Neuron (in vitro differentiated cells): ENCODE measurements at regions not wholly inside any gene's neighbourhood (a gene's known extent, or its start where the extent isn't known, plus 50 kb on each side); places are given as distances from the start of the nearest gene placed in this dataset.
A peak's percentile ranks its signal among the peaks of the same experiment; 100 is the strongest.
"Not testable (repeated sequence)": the region's sequence is repeated elsewhere in the genome, so short reads cannot be mapped to it uniquely, and the experiment has no call there.

Experiments
- H2AFZ ChIP-seq: one replicate; pipeline ENCODE4 v1.6.1; 2013; ENCODE audit warnings: low read depth, mild to moderate bottlenecking, inconsistent platforms, low read length, moderate library complexity
- H3K27me3 ChIP-seq: one replicate; pipeline ENCODE4 v1.6.1; 2013; ENCODE audit warnings: low read length; ENCODE audit not compliant: insufficient read depth
- H3K36me3 ChIP-seq: one replicate; pipeline ENCODE4 v1.6.1; 2013; ENCODE audit warnings: low read length; ENCODE audit not compliant: insufficient read depth
- H3K4me1 ChIP-seq: one replicate; pipeline ENCODE4 v1.6.1; 2013; ENCODE audit warnings: low read length; ENCODE audit not compliant: insufficient read depth
- H3K4me3 ChIP-seq: 2 replicates; pipeline ENCODE4 v1.5.1; 2013; ENCODE audit warnings: mild to moderate bottlenecking, low read length, moderate library complexity
- H3K9me3 ChIP-seq: one replicate; pipeline ENCODE4 v1.6.1; 2013; ENCODE audit warnings: low read length

DNA sequence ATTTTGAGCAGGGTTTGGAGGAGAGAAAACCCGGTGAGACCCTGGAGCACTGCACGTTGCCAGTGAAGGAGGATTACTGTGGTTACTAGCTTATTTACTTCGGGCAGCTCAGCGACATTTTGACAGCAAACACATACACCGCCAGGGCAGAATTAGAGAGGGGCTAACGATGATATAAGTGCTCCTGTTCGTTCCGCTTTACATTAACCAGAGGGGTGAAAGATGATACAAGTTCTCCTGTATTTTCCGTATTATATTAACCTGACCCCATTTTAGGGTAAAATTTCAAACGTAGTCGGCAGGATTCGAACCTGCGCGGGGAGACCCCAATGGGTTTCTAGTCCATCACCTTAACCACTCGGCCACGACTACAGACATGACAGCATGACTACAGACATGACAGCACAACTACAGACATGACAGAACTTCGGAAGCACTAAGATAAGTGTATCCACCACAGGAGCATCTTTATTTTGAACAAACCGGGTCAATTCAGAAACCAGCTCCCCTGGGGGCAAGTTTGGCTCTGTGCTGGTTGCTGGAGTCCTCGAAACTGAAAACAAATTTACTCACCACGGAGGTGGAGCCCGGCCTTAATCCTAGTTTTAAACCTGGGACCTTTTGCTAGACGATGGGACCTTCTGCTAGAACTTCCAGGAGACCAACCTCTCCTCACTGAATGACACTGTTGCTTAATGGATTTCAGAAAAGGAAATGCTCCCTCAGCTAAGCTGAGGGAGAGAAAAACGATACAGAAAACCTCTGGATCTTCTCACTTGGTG, 80.4 kb upstream of the ZNF184 start:
- peaks cover 5% of the 10 kb centered on the region for H3K9me3 ChIP-seq
- no peak overlapping the region for H3K4me3 ChIP-seq
- no peaks in the 10 kb centered on the region for H3K4me1 ChIP-seq
- H3K36me3 ChIP-seq: no peaks in the 10 kb centered on the region
- H2AFZ ChIP-seq: no peak overlapping the region
- peaks cover 30% of the 10 kb centered on the region for H3K27me3 ChIP-seq

DNA sequence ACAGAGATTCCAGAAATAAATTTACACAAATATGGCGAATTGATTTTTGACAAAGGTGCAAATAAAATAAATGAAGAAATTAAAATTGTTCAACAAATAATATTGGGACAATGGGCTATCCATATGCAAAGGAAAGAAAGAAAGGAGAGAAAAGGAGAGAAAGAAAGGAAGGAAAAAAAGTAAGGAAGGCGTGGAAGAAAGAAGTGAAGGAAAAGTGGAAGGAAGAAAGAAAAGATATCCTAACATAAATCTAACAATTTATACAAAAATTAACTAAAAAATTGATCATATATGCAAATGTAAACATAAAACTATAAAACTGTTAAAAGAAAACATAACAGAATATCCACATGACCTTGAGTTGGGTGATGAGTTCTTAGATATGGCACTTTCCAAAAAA, 78.7 kb upstream of the ZNF184 start:
- peaks cover 35% of the 10 kb centered on the region for H3K27me3 ChIP-seq
- H3K36me3 ChIP-seq: no peaks in the 10 kb centered on the region
- no peak overlapping the region for H3K4me3 ChIP-seq

DNA sequence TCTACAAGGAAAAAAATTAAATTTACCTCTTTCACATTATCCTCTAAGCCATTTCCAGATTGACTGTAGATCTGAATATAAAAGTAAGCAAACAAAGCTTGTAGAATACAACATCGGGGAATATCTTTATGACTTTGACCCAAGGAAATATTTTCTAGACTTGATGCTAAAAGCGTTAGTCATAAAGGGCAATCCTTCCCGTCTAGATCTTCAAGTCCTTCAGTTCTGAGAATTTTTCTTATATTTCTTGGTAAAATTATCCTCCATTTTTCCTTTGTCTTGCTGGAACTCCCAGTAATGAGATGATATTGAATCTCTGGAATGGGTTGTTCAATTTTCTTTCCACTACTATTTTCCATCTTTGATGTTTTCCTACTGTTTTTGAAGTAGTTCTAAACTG, 77.8 kb upstream of the ZNF184 start:
- no peaks in the 10 kb centered on the region for H3K4me1 ChIP-seq
- H3K27me3 ChIP-seq: peaks cover 36% of the 10 kb centered on the region
- no peak overlapping the region for H3K4me3 ChIP-seq
- H3K9me3 ChIP-seq: peaks cover 9% of the 10 kb centered on the region
- no peak overlapping the region for H2AFZ ChIP-seq
- no peaks in the 10 kb centered on the region for H3K36me3 ChIP-seq

More for the DNA sequence above, 78.7 kb upstream of the ZNF184 start:
- Histone ChIP-seq H3K4me1 (no peaks in the 10 kb centered on the region), H3K9me3 (peaks cover 9% of the 10 kb centered on the region), H2AFZ (no peak overlapping the region)

DNA sequence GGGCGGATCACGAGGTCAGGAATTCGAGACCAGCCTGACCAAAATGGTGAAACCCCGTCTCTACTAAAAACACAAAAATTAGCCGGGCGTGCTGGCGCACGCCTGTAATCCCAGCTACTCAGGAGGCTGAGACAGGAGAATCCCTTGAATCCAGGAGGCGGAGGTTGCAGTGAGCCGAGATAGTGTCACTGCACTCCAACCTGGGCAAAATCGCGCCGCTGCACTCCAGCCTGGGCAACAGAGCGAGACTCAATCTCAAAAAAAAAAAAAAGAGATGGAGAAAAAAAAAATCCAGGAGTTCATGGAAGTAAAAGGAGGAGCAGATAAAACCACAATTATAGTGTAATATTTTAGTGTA, 76.3 kb upstream of the ZNF184 start:
- H3K9me3 ChIP-seq, H3K4me1 ChIP-seq, H3K36me3 ChIP-seq, H3K4me3 ChIP-seq, H2AFZ ChIP-seq: not testable (repeated sequence)
- peaks cover 45% of the 10 kb centered on the region for H3K27me3 ChIP-seq

DNA sequence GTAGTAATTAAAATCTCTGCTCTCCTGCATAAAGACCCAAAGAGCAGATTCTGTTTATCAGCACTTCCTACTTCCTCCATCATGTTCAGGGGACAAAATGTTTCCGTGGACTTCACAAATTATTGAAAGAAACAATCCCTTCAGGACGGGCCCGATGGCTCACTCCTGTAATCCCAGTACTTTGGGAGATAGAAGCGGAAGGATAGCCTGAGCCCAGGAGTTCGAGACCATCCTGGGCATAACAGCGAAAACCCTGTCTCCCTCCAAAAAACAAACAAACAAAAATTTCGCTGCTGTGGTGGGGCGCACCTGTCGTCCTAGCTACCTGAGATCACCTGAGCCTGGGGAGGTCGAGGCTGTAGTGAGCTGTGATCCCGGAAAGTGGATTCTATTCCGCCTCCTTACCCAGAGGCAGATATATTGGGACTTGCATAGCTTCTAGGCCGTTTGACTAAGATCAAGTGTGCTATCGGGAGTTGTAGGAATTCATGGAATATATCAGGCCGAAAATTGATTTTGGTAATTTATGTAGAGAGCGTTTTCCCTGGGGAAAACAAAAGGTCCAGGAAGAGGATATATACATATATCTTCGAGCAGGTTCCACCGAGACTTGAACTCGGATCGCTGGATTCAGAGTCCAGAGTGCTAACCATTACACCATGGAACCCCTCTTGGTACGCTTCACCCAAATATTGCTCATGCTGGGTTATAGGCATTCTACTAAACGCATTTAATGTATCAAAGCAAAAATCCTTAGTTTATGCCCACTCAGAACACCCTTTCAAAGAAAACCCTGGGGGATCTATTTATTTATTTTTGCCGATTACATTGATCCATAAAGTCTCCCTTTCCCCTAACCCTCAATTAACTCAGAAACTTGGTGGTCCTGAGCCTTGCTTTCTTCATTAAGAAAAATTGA, 74.5 kb upstream of the ZNF184 start:
- peak overlapping the region; percentile 44 for H3K4me3 ChIP-seq
- peaks cover 37% of the 10 kb centered on the region for H3K27me3 ChIP-seq
- H3K4me1 ChIP-seq: no peaks in the 10 kb centered on the region
- H3K36me3 ChIP-seq: no peaks in the 10 kb centered on the region
- no peak overlapping the region for H2AFZ ChIP-seq
- peaks cover 5% of the 10 kb centered on the region for H3K9me3 ChIP-seq

DNA sequence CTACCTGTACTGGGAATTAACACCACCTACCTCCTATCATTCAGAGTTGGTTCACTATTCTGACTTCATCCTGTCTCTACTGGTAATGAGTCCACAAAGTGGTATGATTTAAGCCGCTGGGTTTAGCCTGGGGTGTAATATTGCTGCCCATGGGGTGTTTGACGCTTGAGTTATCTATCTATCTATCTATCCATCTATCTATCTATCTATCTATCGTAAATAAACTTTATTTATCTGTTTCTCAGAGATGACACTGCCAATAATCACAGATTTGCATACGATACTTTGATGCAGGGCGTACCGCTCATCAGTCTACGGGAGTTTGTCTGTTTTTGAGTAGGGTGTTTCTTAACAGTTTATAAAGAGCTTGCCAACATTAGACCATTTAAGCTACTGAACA, 73.6 kb upstream of the ZNF184 start:
- Histone ChIP-seq H3K4me1 (no peaks in the 10 kb centered on the region), H3K4me3 (no peak overlapping the region), H3K27me3 (peaks cover 35% of the 10 kb centered on the region), H3K36me3 (no peaks in the 10 kb centered on the region), H3K9me3 (peaks cover 4% of the 10 kb centered on the region), H2AFZ (no peak overlapping the region)

DNA sequence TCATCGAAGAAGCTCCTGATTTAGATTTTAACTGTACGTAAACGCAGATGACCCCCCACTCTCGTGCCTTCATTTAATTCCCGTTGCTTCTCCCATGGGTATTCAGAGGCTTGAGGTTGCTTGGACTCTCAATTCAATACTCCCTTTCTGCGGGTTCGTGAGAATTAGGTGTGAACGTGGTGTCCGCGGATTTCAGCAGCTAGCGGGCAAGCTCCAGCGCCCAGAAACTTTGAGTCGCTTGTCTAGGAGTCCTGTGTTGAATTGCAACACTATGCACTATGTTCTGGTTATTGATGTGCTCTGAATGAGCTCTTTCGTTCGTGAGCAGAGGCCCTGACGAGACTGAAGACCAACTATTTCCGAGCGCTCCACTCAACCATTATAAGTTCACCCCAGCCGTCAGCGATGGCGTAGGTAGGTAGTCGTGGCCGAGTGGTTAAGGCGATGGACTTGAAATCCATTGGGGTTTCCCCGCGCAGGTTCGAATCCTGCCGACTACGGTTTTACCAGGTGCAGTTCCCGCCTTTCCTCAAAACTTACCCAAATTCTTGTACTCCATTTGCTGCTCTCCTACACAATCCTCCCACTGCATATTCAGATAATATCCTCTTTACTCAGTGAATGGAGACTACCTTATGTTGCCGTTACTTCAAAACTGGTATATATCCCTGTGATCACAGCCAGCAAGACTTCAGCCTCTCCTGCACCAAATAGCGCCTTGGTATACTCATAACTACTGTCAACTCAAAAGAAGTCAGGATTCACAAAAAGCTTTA, 72.6 kb upstream of the ZNF184 start:
- no peak overlapping the region for H2AFZ ChIP-seq
- no peaks in the 10 kb centered on the region for H3K4me1 ChIP-seq
- H3K9me3 ChIP-seq: peaks cover 4% of the 10 kb centered on the region
- H3K4me3 ChIP-seq: no peak overlapping the region
- H3K36me3 ChIP-seq: no peaks in the 10 kb centered on the region
- peaks cover 35% of the 10 kb centered on the region for H3K27me3 ChIP-seq

DNA sequence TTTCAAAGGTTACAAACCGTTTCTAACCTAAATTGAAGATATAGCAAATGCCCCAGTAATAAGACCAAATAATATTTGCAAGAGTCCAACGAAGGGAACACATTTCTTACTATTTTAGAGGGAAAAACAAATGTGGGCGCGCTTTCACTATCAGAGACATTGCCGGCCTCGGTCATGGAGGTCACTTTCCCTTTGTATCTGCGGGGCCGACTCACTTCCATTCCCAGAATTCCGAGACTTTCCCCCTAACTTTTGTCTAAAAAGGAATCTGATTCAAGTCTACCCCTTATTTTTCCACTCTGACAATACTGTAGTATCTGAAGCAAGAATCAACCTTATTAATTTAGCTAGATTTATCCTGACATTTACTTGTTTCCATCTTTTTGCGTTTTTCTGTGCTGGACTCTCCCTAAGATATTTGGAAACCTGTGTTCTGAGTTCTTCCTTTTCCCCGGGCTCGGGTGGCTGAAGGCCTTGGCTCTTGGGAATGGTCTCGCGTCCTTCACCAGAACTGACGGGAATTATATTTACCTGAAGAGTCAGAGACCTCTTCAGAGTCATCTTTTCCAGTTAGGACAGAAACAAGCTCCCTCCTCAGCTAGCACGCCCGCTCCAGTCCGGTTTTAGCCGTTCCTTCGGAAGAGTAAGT, 71.8 kb upstream of the ZNF184 start:
- Histone ChIP-seq H3K27me3 (peaks cover 35% of the 10 kb centered on the region), H2AFZ (no peak overlapping the region), H3K4me1 (no peaks in the 10 kb centered on the region), H3K9me3 (peaks cover 4% of the 10 kb centered on the region), H3K4me3 (no peak overlapping the region), H3K36me3 (no peaks in the 10 kb centered on the region)

DNA sequence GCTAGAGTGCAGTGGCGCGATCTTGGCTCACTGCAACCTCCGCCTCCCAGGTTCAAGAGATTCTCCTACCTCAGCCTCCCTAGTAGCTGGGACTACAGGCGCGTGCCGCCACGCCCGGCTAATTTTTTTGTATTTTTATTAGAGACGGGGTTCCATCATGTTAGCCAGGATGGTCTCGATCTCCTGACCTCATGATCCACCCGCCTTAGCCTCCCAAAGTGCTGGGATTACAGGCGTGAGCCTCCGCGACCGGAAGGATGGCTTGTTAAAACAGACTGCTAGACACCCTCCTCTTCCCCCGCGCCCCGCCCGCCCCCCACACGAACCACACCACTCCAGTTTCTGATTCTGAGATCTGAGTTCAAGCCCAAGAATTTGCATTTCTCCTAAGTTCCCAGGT, 71.2 kb upstream of the ZNF184 start:
- not testable (repeated sequence) for H3K4me1 ChIP-seq, H3K4me3 ChIP-seq, H2AFZ ChIP-seq, H3K9me3 ChIP-seq, H3K36me3 ChIP-seq
- H3K27me3 ChIP-seq: peaks cover 35% of the 10 kb centered on the region

DNA sequence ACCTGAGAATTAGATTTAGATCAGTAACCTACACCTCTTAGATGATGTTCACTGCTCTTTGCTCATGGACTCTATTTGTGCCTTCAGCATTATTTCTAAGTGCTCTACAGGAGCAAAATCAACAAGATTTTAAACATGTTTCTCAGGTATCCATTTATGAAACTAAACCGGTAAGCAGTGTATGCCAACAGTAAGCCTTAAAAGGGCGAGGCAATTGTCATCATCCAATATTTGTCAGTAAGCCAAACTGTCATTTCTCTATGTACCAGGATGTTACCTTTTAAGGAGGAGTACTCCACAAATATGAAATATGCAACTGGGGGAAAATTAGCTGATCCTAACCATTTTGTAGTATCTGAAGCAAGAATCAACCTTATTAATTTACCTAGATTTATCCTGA, 69.6 kb upstream of the ZNF184 start:
- Histone ChIP-seq H2AFZ (no peak overlapping the region), H3K36me3 (no peaks in the 10 kb centered on the region), H3K27me3 (peaks cover 26% of the 10 kb centered on the region), H3K4me3 (no peak overlapping the region), H3K4me1 (no peaks in the 10 kb centered on the region), H3K9me3 (peaks cover 4% of the 10 kb centered on the region)

DNA sequence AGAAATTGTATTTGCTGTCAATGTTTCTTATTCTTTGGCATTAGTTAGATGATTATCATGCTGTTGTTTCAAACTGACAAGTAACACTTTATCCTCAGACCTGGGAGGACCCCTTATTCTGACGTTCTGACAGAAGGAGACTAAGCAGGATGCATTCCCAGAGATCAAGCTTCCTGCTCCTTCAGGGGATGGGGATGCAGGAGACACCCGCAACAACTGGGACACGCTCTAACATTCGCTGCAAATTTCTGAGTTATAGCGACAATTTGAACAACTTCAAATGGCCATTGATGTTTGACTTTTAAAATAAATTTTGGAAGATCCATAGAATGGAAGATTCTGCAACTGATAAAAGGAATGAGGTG, 69.0 kb upstream of the ZNF184 start:
- Histone ChIP-seq H3K27me3 (peaks cover 21% of the 10 kb centered on the region), H3K9me3 (no peaks in the 10 kb centered on the region), H3K4me1 (no peaks in the 10 kb centered on the region), H3K4me3 (no peak overlapping the region), H3K36me3 (no peaks in the 10 kb centered on the region), H2AFZ (no peak overlapping the region)

DNA sequence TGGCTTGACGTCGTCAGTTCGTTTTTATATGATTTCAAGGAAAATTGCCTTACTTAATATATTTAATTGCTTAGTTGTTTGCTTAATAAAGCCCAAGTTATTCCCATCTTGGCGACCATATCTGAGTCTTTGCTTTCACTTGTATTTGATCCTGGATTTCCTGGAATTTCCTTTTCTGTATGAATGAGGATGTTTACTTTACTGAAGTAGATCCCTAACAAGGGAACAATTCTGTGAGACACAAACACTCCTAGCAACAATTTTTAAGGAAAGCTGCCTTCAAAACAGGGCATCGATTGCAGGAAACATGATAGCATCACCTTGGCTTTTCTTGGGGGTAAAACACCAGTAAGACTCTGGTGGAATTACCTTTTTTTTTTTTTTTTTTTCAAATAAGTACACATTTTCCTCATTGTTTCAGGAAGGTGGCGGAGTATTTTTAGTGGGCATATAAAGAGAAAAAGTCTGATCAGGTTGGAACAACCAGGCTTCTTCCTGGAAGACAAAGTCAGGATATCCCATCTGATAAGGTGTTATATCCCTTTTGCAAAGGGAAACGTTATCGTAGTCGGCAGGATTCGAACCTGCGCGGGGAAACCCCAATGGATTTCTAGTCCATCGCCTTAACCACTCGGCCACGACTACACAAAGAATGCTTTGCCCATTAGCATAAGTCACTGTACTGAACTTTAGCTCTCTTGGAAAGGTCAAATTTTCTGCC, 68.5 kb upstream of the ZNF184 start:
- H3K36me3 ChIP-seq: no peaks in the 10 kb centered on the region
- no peak overlapping the region for H2AFZ ChIP-seq
- H3K9me3 ChIP-seq: no peaks in the 10 kb centered on the region
- no peaks in the 10 kb centered on the region for H3K4me1 ChIP-seq
- no peak overlapping the region for H3K4me3 ChIP-seq
- H3K27me3 ChIP-seq: peaks cover 17% of the 10 kb centered on the region
